NCI-H82 (cell line): ENCODE measurements at regions not wholly inside any gene's neighbourhood (a gene's known extent, or its start where the extent isn't known, plus 50 kb on each side); places are given as distances from the start of the nearest gene placed in this dataset.
A peak's percentile ranks its signal among the peaks of the same experiment; 100 is the strongest.

Experiments
- DNase-seq: peaks from one replicate; lab custom pipeline; 2025; lab: John Stamatoyannopoulos, UW

GRCh38 chr2:223226264-223226663 lies 174.3 kb downstream of the KCNE4 start:
- DNase-seq: no peak

GRCh38 chr2:223227338-223227737 lies 175.3 kb downstream of the KCNE4 start:
- no peak for DNase-seq

- no peak for DNase-seq
These were observed 176.9 kb downstream of the KCNE4 start for GRCh38 chr2:223228871-223229270.

GRCh38 chr2:223230352-223230751 lies 178.4 kb downstream of the KCNE4 start:
- no peak for DNase-seq

- DNase-seq: no peak
These were observed 180.3 kb downstream of the KCNE4 start for GRCh38 chr2:223232285-223232684.

- DNase-seq: no peak
These were observed 180.9 kb downstream of the KCNE4 start for GRCh38 chr2:223232896-223233295.

GRCh38 chr2:223235986-223236385 lies 184.0 kb downstream of the KCNE4 start:
- no peak for DNase-seq

- DNase-seq: no peak
These were observed 186.3 kb downstream of the KCNE4 start for GRCh38 chr2:223238301-223238700.

GRCh38 chr2:223243233-223243632 lies 191.2 kb downstream of the KCNE4 start:
- no peak for DNase-seq

GRCh38 chr2:223247136-223247535 lies 195.1 kb downstream of the KCNE4 start:
- peak; percentile 40 for DNase-seq

GRCh38 chr2:223251656-223252229 lies 199.8 kb downstream of the KCNE4 start:
- DNase-seq: no peak

- no peak for DNase-seq
These were observed 208.7 kb downstream of the KCNE4 start for GRCh38 chr2:223260681-223261080.

GRCh38 chr2:223262946-223263345 lies 211.0 kb downstream of the KCNE4 start:
- no peak for DNase-seq

- peak; percentile 6 for DNase-seq
These were observed 212.7 kb downstream of the KCNE4 start for GRCh38 chr2:223264541-223265193.

- no peak for DNase-seq
These were observed 215.4 kb downstream of the KCNE4 start for GRCh38 chr2:223267160-223267951.

- DNase-seq: no peak
These were observed 217.4 kb downstream of the KCNE4 start for GRCh38 chr2:223269386-223269785.

- DNase-seq: peak; percentile 80
These were observed 218.6 kb downstream of the KCNE4 start for GRCh38 chr2:223270548-223270947.

- DNase-seq: no peak
These were observed 222.0 kb downstream of the KCNE4 start for GRCh38 chr2:223273995-223274394.

GRCh38 chr2:223282221-223282620 lies 230.2 kb downstream of the KCNE4 start:
- DNase-seq: no peak

GRCh38 chr2:223283329-223283728 lies 231.3 kb downstream of the KCNE4 start:
- no peak for DNase-seq

- no peak for DNase-seq
These were observed 231.8 kb downstream of the KCNE4 start for GRCh38 chr2:223283771-223284170.

GRCh38 chr2:223285370-223286265 lies 233.6 kb downstream of the KCNE4 start:
- no peak for DNase-seq
